ENCODE measurements at regions not wholly inside any gene's neighbourhood (a gene's known extent, or its start where the extent isn't known, plus 50 kb on each side); places are given as distances from the start of the nearest gene placed in this dataset.

DNA sequence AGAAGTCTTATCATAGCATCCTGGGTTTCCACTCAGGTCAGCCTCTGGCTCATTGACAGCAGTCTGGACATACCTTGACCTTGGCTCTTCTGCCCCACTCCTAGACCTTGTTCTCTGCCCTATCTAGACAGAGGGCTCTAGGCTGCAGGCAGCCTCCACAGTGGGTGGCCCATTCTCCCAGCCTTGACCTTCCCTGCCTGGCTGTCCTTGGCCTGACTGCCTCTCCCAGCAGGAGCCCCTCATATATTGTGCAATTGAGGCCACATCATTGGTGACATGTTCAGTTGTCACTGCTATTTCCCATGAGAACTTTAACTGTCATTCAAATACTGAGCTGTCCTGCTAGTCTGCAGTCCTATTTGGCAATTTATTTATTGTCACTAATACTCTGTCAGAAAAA, 503.4 kb downstream of the PLXNA4 start:
- DNase-seq, result no peak
- Mint-ChIP-seq H3K4me1 (ENCODE audit: low read depth, unreplicated experiment) (peaks cover 15% of the 10 kb centered on the region), H3K9me3 (ENCODE audit: unreplicated experiment) (peaks cover 6% of the 10 kb centered on the region), H3K27me3 (ENCODE audit: unreplicated experiment) (peaks cover 16% of the 10 kb centered on the region), H3K27ac (ENCODE audit: unreplicated experiment) (no peak overlapping the region), H3K4me3 (ENCODE audit: unreplicated experiment) (no peak overlapping the region), H3K36me3 (ENCODE audit: unreplicated experiment) (no peaks in the 10 kb centered on the region)
- TF ChIP-seq, protein P1, sequence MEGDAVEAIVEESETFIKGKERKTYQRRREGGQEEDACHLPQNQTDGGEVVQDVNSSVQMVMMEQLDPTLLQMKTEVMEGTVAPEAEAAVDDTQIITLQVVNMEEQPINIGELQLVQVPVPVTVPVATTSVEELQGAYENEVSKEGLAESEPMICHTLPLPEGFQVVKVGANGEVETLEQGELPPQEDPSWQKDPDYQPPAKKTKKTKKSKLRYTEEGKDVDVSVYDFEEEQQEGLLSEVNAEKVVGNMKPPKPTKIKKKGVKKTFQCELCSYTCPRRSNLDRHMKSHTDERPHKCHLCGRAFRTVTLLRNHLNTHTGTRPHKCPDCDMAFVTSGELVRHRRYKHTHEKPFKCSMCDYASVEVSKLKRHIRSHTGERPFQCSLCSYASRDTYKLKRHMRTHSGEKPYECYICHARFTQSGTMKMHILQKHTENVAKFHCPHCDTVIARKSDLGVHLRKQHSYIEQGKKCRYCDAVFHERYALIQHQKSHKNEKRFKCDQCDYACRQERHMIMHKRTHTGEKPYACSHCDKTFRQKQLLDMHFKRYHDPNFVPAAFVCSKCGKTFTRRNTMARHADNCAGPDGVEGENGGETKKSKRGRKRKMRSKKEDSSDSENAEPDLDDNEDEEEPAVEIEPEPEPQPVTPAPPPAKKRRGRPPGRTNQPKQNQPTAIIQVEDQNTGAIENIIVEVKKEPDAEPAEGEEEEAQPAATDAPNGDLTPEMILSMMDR (IDR thresholded peaks at IDR 0.05; ENCODE audit: partially characterized antibody, unreplicated experiment), result no peak

DNA sequence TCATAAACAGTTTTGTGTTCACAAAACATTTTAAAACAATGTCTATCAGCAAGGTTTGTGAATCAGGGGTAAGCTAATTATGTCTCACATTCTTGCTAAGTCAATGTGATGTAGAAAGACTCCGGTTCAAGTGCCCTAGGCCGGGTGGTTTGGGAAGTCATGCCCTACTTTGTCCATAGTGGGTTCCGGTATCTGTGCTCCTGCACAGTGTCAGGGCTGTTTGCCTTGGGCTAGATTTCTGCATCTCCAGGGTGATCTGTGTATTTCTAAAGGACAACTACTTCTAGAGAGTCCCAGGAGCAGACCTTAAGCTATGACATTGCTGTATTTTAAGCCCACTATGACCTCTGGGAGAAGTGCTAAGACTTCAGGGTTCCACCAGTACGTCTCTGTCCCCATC, 504.1 kb downstream of the PLXNA4 start:
- TF ChIP-seq, protein P1 (IDR thresholded peaks at IDR 0.05; ENCODE audit: partially characterized antibody, unreplicated experiment), result no peak
- H3K27me3 Mint-ChIP-seq (ENCODE audit: unreplicated experiment), result peaks cover 16% of the 10 kb centered on the region
- no peak overlapping the region for H3K4me3 Mint-ChIP-seq (ENCODE audit: unreplicated experiment)
- H3K27ac Mint-ChIP-seq (ENCODE audit: unreplicated experiment), result no peak overlapping the region
- H3K4me1 Mint-ChIP-seq (ENCODE audit: low read depth, unreplicated experiment), result peaks cover 13% of the 10 kb centered on the region
- peaks cover 6% of the 10 kb centered on the region for H3K9me3 Mint-ChIP-seq (ENCODE audit: unreplicated experiment)
- DNase-seq, result no peak
- no peaks in the 10 kb centered on the region for H3K36me3 Mint-ChIP-seq (ENCODE audit: unreplicated experiment)

DNA sequence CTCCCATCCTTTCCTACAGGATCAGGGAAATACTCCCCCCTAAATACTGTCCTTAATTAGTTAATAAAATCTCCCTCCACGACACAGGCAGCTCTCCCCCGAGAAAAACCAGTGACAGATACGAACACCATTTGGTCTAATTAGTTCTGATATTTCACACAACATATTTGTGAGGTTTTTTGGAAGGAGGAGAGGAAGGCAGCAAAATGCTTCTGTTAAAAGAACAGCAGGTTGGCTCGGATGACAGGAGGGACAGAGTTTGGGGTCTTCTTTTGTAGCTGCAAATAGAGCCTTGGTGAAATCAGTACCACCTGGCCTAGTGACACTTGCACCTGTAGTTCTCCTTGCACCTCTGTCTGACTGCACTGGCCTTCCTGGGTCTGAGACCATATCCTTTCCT, 507.0 kb downstream of the PLXNA4 start:
- H3K36me3 Mint-ChIP-seq (ENCODE audit: unreplicated experiment), result no peaks in the 10 kb centered on the region
- H3K27ac Mint-ChIP-seq (ENCODE audit: unreplicated experiment), result no peak overlapping the region
- H3K27me3 Mint-ChIP-seq (ENCODE audit: unreplicated experiment), result peaks cover 13% of the 10 kb centered on the region
- peaks cover 17% of the 10 kb centered on the region for H3K4me1 Mint-ChIP-seq (ENCODE audit: low read depth, unreplicated experiment)
- TF ChIP-seq, protein P1 (IDR thresholded peaks at IDR 0.05; ENCODE audit: partially characterized antibody, unreplicated experiment), result no peak
- peaks cover 3% of the 10 kb centered on the region for H3K9me3 Mint-ChIP-seq (ENCODE audit: unreplicated experiment)
- no peak for DNase-seq
- no peak overlapping the region for H3K4me3 Mint-ChIP-seq (ENCODE audit: unreplicated experiment)

DNA sequence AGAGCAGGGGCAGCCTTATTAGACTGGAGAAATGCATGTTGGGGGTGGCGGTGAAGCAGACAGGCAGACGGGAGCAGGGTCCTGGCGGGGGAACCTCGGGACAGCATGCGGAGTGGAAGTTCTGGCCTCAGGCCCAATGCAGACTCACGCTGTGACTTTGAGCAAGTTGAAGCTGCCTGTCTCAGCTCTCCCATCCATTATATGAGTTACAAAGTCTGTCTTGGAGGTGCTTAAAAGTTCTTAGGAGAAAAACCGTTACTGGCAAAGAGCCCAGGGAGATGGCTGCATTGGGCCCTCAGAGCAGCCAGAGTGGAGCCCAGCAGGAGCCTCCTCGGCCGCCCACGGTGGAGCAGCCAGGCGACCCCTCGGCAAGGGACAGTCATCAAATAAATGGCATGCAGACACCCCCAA, 509.5 kb downstream of the PLXNA4 start:
- H3K36me3 Mint-ChIP-seq (ENCODE audit: unreplicated experiment), result peaks cover 5% of the 10 kb centered on the region
- no peak for DNase-seq
- peaks cover 31% of the 10 kb centered on the region for H3K4me1 Mint-ChIP-seq (ENCODE audit: low read depth, unreplicated experiment)
- H3K9me3 Mint-ChIP-seq (ENCODE audit: unreplicated experiment), result peaks cover 4% of the 10 kb centered on the region
- H3K27ac Mint-ChIP-seq (ENCODE audit: unreplicated experiment), result no peak overlapping the region
- H3K4me3 Mint-ChIP-seq (ENCODE audit: unreplicated experiment), result no peak overlapping the region
- TF ChIP-seq, protein P1 (IDR thresholded peaks at IDR 0.05; ENCODE audit: partially characterized antibody, unreplicated experiment), result no peak
- peaks cover 3% of the 10 kb centered on the region for H3K27me3 Mint-ChIP-seq (ENCODE audit: unreplicated experiment)

DNA sequence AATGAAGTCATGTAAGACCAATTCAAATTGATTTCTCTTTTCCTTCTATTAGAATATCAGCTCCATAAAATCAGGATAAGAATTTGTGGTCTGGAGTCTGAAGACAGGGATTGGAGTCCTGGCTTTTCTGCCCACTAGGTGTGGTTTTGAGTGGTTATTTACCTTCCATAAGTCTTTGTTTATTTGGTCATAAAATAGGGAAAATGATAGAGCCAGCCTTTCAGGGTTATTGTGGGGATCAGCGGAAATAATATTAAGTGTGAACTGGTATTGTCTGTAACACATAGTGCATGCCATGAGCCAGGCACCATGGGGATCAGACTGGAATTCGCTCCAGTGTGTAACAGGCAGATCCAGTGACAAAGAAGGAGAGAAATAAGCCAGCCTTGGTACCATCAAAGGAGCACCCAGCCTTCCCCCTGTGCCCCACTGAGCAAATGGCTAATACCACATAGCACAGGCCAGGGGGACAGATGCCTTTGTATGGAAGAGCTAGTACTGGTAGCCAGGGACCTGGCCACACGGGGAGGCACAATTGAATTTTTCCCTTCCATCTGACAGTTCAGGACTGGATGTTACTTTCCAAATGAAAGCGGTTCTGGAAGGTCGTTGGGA, 509.7 kb upstream of the PODXL start:
- Mint-ChIP-seq H3K36me3 (ENCODE audit: unreplicated experiment) (peaks cover 5% of the 10 kb centered on the region), H3K9me3 (ENCODE audit: unreplicated experiment) (peaks cover 4% of the 10 kb centered on the region), H3K4me1 (ENCODE audit: low read depth, unreplicated experiment) (peaks cover 31% of the 10 kb centered on the region), H3K27me3 (ENCODE audit: unreplicated experiment) (peaks cover 3% of the 10 kb centered on the region), H3K27ac (ENCODE audit: unreplicated experiment) (no peak overlapping the region), H3K4me3 (ENCODE audit: unreplicated experiment) (no peak overlapping the region)
- no peak for DNase-seq
- TF ChIP-seq, protein P1 (IDR thresholded peaks at IDR 0.05; ENCODE audit: partially characterized antibody, unreplicated experiment), result no peak
